Esophagus muscularis mucosa (tissue), 4 donors: ENCODE measurements at regions not wholly inside any gene's neighbourhood (a gene's known extent, or its start where the extent isn't known, plus 50 kb on each side); places are given as distances from the start of the nearest gene placed in this dataset.

Source experiments
- DNase-seq: peaks from one replicate; pipeline ENCODE4 v3.0.0-alpha.2; 2017; ENCODE audit errors: extremely low spot score
- H3K27ac ChIP-seq, 4 donors: fragments of 200-600 bp; sonication (generic); replicated peaks in 1 of 4; 1 replicate in 3 of 4; 2 replicates in 1 of 4; pipeline ENCODE4 v1.5.1; 2016 to 2019; ENCODE audit warnings: mild to moderate bottlenecking in 1 of 4
- H3K27me3 ChIP-seq, 4 donors: fragments of 200-600 bp; sonication (generic); one replicate each; pipeline versions ENCODE4 v1.5.1 to v1.6.0; 2016 to 2019
- H3K36me3 ChIP-seq, 4 donors: fragments of 200-600 bp; sonication (generic); one replicate each; pipeline ENCODE4 v1.5.1; 2016 to 2019
- H3K4me1 ChIP-seq, 4 donors: fragments of 200-600 bp; sonication (generic); one replicate each; pipeline ENCODE4 v1.5.1; 2016 to 2019
- H3K4me3 ChIP-seq, 4 donors: fragments of 200-600 bp; sonication (generic); 1 replicate in 2 of 4; 2 replicates in 2 of 4; pipeline ENCODE4 v1.5.1; 2016 to 2019; ENCODE audit warnings: mild to moderate bottlenecking in 4 of 4, moderate library complexity in 1 of 4
- H3K9me3 ChIP-seq, 4 donors: fragments of 200-600 bp; sonication (generic); 1 replicate in 3 of 4; 2 replicates in 1 of 4; pipeline ENCODE4 v1.5.1; 2016 to 2019
- EP300 ChIP-seq: sonication (generic); formaldehyde crosslinking; IDR thresholded peaks from one replicate; pipeline ENCODE4 v1.6.1; 2017; ENCODE audit warnings: antibody characterized with exemption
- POLR2A ChIP-seq: fragments of 450-650 bp; IDR thresholded peaks from one replicate; pipeline ENCODE4 v1.6.1; 2017; ENCODE audit warnings: antibody characterized with exemption, moderate library complexity, mild to moderate bottlenecking, low read depth
- POLR2AphosphoS5 ChIP-seq, 2 donors: sonication (generic); formaldehyde crosslinking; IDR thresholded peaks; one replicate each; pipeline ENCODE4 v1.6.1; 2017; ENCODE audit warnings: antibody characterized with exemption in 2 of 2
- WGBS: methylation state at CpG from one replicate; pipeline ENCODE4 v1.1.5; 2018; 5-methylcytosine and 5-hydroxymethylcytosine counted together
- intact Hi-C: fragments of 100-400 bp; cut with DNase I; formaldehyde crosslinking; loops from one replicate; pipeline ENCODE4 v1.15.1; 2023
- TF ChIP-seq, protein P1 (sequence below), 3 experiments: fragments of 200-600 bp in 2 of 3; fragments of 450-650 bp in 1 of 3; sonication (generic) in 2 of 3; IDR thresholded peaks; one replicate each; pipeline ENCODE4 v1.5.1; 2017 to 2019; ENCODE audit warnings: antibody characterized with exemption in 3 of 3, mild to moderate bottlenecking in 2 of 3, moderate library complexity in 1 of 3

DNA sequence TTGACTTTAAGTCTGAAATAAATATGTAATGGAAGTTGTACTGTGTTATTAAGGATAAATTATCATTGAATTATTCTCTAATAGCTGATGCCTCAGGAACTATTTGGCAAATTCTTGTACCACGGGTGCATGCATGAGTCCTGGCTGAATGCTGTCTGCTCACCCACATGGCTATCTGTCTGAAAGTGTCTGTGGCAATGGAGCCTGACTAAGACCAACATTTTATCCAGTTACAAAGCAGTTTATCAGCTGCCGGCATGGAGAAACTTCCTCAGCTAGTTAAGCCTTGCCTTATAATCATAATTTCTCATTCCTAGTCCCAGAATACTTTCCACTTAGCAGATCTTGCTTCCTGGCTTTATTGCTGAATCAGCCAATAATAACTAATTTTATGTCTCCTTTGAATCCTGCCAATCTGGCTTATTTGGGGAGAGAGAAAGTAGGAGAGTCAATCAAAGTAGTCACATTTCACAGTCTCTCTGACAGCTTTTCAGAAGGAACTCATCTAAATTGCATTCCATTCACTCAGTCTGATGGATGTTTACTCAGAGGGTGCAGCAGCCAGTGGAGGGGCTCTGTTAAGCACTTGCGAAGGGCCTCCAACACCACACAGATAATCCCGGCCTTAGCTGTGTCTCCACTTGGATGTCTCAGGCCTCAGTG is 280.6 kb upstream of the CLEC14A start:
- Histone ChIP-seq H3K27ac (no peak overlapping the region), H3K36me3 (no peaks in the 10 kb centered on the region), H3K27me3 (no peaks in the 10 kb centered on the region), H3K9me3 (no peaks in the 10 kb centered on the region), H3K4me3 (no peak overlapping the region), H3K4me1 (no peaks in the 10 kb centered on the region)
- intact Hi-C loops = no loop called here
- TF ChIP-seq, protein P1, sequence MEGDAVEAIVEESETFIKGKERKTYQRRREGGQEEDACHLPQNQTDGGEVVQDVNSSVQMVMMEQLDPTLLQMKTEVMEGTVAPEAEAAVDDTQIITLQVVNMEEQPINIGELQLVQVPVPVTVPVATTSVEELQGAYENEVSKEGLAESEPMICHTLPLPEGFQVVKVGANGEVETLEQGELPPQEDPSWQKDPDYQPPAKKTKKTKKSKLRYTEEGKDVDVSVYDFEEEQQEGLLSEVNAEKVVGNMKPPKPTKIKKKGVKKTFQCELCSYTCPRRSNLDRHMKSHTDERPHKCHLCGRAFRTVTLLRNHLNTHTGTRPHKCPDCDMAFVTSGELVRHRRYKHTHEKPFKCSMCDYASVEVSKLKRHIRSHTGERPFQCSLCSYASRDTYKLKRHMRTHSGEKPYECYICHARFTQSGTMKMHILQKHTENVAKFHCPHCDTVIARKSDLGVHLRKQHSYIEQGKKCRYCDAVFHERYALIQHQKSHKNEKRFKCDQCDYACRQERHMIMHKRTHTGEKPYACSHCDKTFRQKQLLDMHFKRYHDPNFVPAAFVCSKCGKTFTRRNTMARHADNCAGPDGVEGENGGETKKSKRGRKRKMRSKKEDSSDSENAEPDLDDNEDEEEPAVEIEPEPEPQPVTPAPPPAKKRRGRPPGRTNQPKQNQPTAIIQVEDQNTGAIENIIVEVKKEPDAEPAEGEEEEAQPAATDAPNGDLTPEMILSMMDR (IDR thresholded peaks at IDR 0.05) = no peak
- TF ChIP-seq EP300 (no peak), POLR2AphosphoS5 (IDR thresholded peaks at IDR 0.05) (no peak), POLR2A (no peak)
- no peak for DNase-seq
- WGBS = 73% methylated on average over 4 of the region's 4 CpGs

DNA sequence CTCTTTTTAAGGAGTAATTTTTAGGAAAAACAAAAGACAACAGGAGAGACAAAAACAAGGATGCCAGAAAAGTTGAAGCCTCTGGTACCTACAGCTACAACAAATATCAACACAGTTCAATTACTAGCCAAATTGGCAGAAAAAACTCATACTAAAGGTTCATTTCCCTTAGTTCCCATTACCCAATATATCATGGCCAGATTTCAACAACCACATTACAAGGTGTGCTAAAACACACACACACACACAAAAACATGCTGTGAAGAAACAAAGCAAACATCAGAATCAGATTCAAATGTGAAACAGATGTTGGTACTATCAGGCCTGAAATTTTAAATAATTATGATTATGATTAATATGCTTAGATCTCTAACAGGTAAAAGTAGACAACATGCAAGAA is 272.7 kb upstream of the CLEC14A start:
- no peaks in the 10 kb centered on the region for H3K27me3 ChIP-seq
- intact Hi-C loops = no loop called here
- H3K9me3 ChIP-seq = no peaks in the 10 kb centered on the region
- H3K4me3 ChIP-seq = no peak overlapping the region
- no peak for DNase-seq
- no peak overlapping the region for H3K27ac ChIP-seq
- TF ChIP-seq, protein P1 (IDR thresholded peaks at IDR 0.05) = no peak
- TF ChIP-seq POLR2A (no peak), EP300 (no peak), POLR2AphosphoS5 (IDR thresholded peaks at IDR 0.05) (no peak)
- no peaks in the 10 kb centered on the region for H3K36me3 ChIP-seq
- H3K4me1 ChIP-seq = no peaks in the 10 kb centered on the region

DNA sequence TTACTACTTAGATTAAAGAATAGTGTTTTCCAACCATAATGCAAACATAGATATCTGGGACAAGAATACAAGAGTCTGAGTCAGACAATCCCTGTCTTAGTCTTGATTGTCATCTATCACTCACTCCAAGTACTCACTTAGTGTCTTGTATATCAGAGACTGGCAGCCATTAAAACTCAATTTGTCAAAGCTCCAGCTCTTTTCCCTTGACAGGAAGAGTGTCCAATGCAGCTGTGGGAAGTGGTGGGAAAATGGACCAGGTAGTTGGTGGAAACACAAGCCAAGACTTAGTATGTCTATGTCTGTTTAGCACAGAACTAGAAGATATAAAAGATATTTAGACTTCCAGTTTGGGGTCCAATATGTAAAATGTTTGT is 271.6 kb upstream of the CLEC14A start:
- no peak overlapping the region for H3K4me3 ChIP-seq
- H3K27ac ChIP-seq = no peak overlapping the region
- no peaks in the 10 kb centered on the region for H3K9me3 ChIP-seq
- no peak for DNase-seq
- no peaks in the 10 kb centered on the region for H3K36me3 ChIP-seq
- intact Hi-C loops = no loop called here
- TF ChIP-seq, protein P1 (IDR thresholded peaks at IDR 0.05) = no peak
- TF ChIP-seq EP300 (no peak), POLR2A (no peak), POLR2AphosphoS5 (IDR thresholded peaks at IDR 0.05) (no peak)
- H3K4me1 ChIP-seq = no peaks in the 10 kb centered on the region
- H3K27me3 ChIP-seq = no peaks in the 10 kb centered on the region

DNA sequence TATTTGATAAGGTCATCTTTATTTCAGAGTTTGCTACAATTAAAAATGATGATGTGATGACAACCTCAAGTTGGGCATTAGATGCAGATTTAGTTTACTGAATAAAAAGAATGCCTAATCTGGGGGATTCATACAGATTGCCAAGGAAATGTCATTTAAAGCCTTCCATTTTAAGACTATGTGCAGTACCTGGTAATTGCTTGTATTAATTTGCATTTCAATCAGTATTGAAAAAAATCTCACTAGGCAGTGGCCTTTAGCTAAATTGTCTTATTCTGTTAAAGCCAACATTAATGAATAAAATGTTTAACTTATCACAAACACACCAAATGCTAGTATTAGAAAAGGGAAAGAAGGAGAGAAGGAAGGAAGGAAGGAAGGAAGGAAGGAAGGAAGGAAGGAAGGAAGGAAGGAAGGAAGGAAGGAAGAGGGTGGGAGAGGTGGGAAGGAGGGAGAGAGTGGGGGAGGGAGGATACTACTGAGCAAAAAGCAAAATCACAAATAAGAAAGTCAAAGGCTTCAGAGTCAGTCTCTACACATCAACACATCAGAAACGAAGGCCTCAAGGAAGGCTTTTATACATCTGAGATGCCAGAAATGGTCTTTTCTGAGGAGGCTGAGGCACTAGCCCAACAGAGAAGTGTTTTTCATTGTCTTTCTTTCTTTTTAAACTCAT is 271.1 kb upstream of the CLEC14A start:
- DNase-seq = no peak
- WGBS = 75% methylated on average over 1 of the region's 1 CpG
- Histone ChIP-seq H3K4me3 (no peak overlapping the region), H3K27ac (no peak overlapping the region), H3K4me1 (no peaks in the 10 kb centered on the region), H3K36me3 (no peaks in the 10 kb centered on the region), H3K9me3 (no peaks in the 10 kb centered on the region), H3K27me3 (no peaks in the 10 kb centered on the region)
- intact Hi-C loops = no loop called here
- TF ChIP-seq EP300 = no peak
- TF ChIP-seq, protein P1 (IDR thresholded peaks at IDR 0.05) = no peak
- TF ChIP-seq POLR2A = no peak
- no peak for TF ChIP-seq POLR2AphosphoS5 (IDR thresholded peaks at IDR 0.05)
